ENCODE measurements at regions not wholly inside any gene's neighbourhood (a gene's known extent, or its start where the extent isn't known, plus 50 kb on each side); places are given as distances from the start of the nearest gene placed in this dataset.

DNA sequence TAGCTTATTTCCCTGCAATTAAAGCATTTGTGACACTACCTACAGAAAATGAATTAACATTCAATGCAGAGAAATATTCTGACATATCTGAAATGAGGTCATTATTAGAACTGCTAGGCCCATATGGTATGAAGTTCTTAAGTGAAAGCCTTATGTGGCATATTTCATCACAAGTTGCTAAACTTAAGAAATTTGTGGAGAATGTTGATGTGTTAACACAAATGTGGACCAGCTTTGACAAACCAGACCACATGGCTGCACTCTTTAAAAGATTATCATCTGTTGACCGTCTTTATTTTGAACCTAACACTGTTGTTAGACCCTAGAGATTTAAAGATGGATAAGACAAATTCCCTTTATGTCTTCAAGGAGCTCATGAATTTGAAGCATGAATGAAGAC is 1024.1 kb downstream of the RPA4 start:
- TF ChIP-seq, protein P1, sequence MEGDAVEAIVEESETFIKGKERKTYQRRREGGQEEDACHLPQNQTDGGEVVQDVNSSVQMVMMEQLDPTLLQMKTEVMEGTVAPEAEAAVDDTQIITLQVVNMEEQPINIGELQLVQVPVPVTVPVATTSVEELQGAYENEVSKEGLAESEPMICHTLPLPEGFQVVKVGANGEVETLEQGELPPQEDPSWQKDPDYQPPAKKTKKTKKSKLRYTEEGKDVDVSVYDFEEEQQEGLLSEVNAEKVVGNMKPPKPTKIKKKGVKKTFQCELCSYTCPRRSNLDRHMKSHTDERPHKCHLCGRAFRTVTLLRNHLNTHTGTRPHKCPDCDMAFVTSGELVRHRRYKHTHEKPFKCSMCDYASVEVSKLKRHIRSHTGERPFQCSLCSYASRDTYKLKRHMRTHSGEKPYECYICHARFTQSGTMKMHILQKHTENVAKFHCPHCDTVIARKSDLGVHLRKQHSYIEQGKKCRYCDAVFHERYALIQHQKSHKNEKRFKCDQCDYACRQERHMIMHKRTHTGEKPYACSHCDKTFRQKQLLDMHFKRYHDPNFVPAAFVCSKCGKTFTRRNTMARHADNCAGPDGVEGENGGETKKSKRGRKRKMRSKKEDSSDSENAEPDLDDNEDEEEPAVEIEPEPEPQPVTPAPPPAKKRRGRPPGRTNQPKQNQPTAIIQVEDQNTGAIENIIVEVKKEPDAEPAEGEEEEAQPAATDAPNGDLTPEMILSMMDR (conservative IDR thresholded peaks at IDR 0.05; ENCODE audit: low read length) = no peak
- TF ChIP-seq EZH2phosphoT487 (IDR thresholded peaks at IDR 0.05; ENCODE audit: borderline replicate concordance, low read depth, low read length) = no peak
